Tibial artery (tissue), 4 donors: ENCODE measurements at regions not wholly inside any gene's neighbourhood (a gene's known extent, or its start where the extent isn't known, plus 50 kb on each side); places are given as distances from the start of the nearest gene placed in this dataset.

Source experiments
- DNase-seq, 2 donors: peaks; one replicate each; pipeline ENCODE4 v3.0.0-alpha.2; 2019
- H3K27ac ChIP-seq, 2 donors: fragments of 200-600 bp; sonication (generic) in 1 of 2; 1 replicate in 1 of 2; 2 replicates in 1 of 2; pipeline ENCODE4 v1.5.1; 2018 to 2019; ENCODE audit warnings: mild to moderate bottlenecking in 1 of 2
- H3K27me3 ChIP-seq, 2 donors: fragments of 200-600 bp; sonication (generic) in 1 of 2; one replicate each; pipeline versions ENCODE4 v1.5.1 to v1.6.0; 2016 to 2019
- H3K36me3 ChIP-seq, 3 donors: fragments of 200-600 bp; sonication (generic) in 2 of 3; one replicate each; pipeline ENCODE4 v1.5.1; 2016 to 2019; ENCODE audit warnings: mild to moderate bottlenecking in 2 of 3
- H3K4me1 ChIP-seq, 4 donors: fragments of 200-600 bp; sonication (generic) in 2 of 4; 1 replicate in 3 of 4; 2 replicates in 1 of 4; pipeline ENCODE4 v1.5.1; 2016 to 2019
- H3K4me3 ChIP-seq, 2 donors: fragments of 200-600 bp; sonication (generic) in 1 of 2; 1 replicate in 1 of 2; 2 replicates in 1 of 2; pipeline ENCODE4 v1.5.1; 2018 to 2019; ENCODE audit warnings: mild to moderate bottlenecking in 2 of 2
- H3K9me3 ChIP-seq, 3 donors: fragments of 200-600 bp; sonication (generic) in 1 of 3; one replicate each; pipeline ENCODE4 v1.5.1; 2016 to 2019
- CTCF ChIP-seq, 2 experiments: fragments of 200-600 bp in 1 of 2; fragments of 450-650 bp in 1 of 2; IDR thresholded peaks; one replicate each; pipeline ENCODE4 v1.5.1; 2017 to 2019; ENCODE audit warnings: antibody characterized with exemption in 2 of 2, mild to moderate bottlenecking in 1 of 2, moderate library complexity in 1 of 2
- intact Hi-C: fragments of 100-400 bp; cut with DNase I; formaldehyde crosslinking; loops from one replicate; pipeline ENCODE4 v1.15.0; 2023; ENCODE audit warnings: low total_unique reads

- no peaks in the 10 kb centered on the region for H3K9me3 ChIP-seq
- H3K27me3 ChIP-seq, result no peaks in the 10 kb centered on the region
- H3K4me3 ChIP-seq, result no peak overlapping the region
- TF ChIP-seq CTCF (IDR thresholded peaks at IDR 0.05), result no peak
- no peaks in the 10 kb centered on the region for H3K36me3 ChIP-seq
- H3K27ac ChIP-seq, result no peak overlapping the region
- H3K4me1 ChIP-seq, result no peaks in the 10 kb centered on the region
- intact Hi-C loops, result no loop called here
- DNase-seq, result no peak
Observed at GRCh38 chr4:180587379-180587778, 1655.8 kb upstream of the TENM3 start.

GRCh38 chr4:180589575-180589974 is 1653.6 kb upstream of the TENM3 start:
- Histone ChIP-seq H3K4me3 (no peak overlapping the region), H3K9me3 (no peaks in the 10 kb centered on the region), H3K4me1 (no peaks in the 10 kb centered on the region), H3K27ac (no peak overlapping the region), H3K27me3 (no peaks in the 10 kb centered on the region), H3K36me3 (no peaks in the 10 kb centered on the region)
- no peak for DNase-seq
- intact Hi-C loops, result no loop called here
- no peak for TF ChIP-seq CTCF (IDR thresholded peaks at IDR 0.05)

GRCh38 chr4:180596888-180597483 is 1646.2 kb upstream of the TENM3 start:
- Histone ChIP-seq H3K27ac (no peak overlapping the region), H3K36me3 (no peaks in the 10 kb centered on the region), H3K4me3 (no peak overlapping the region), H3K4me1 (no peaks in the 10 kb centered on the region), H3K27me3 (no peaks in the 10 kb centered on the region), H3K9me3 (no peaks in the 10 kb centered on the region)
- intact Hi-C loops, result no loop called here
- DNase-seq, result no peak
- no peak for TF ChIP-seq CTCF (IDR thresholded peaks at IDR 0.05)

GRCh38 chr4:180598281-180598680 is 1644.9 kb upstream of the TENM3 start:
- Histone ChIP-seq H3K27ac (no peak overlapping the region), H3K27me3 (no peaks in the 10 kb centered on the region), H3K4me1 (no peaks in the 10 kb centered on the region), H3K4me3 (no peak overlapping the region), H3K36me3 (no peaks in the 10 kb centered on the region), H3K9me3 (no peaks in the 10 kb centered on the region)
- intact Hi-C loops, result no loop called here
- DNase-seq, result no peak
- TF ChIP-seq CTCF (IDR thresholded peaks at IDR 0.05), result no peak

- Histone ChIP-seq H3K27ac (no peak overlapping the region), H3K4me1 (no peaks in the 10 kb centered on the region), H3K27me3 (no peaks in the 10 kb centered on the region), H3K36me3 (no peaks in the 10 kb centered on the region), H3K9me3 (no peaks in the 10 kb centered on the region), H3K4me3 (no peak overlapping the region)
- DNase-seq, result no peak
- intact Hi-C loops, result no loop called here
- TF ChIP-seq CTCF (IDR thresholded peaks at IDR 0.05), result no peak
Observed at GRCh38 chr4:180603791-180604190, 1639.4 kb upstream of the TENM3 start.

GRCh38 chr4:180610324-180610723 is 1632.9 kb upstream of the TENM3 start:
- TF ChIP-seq CTCF (IDR thresholded peaks at IDR 0.05), result no peak
- no peak for DNase-seq
- intact Hi-C loops, result no loop called here
- H3K4me1 ChIP-seq, result no peaks in the 10 kb centered on the region
- H3K27ac ChIP-seq, result no peak overlapping the region
- H3K4me3 ChIP-seq, result no peak overlapping the region
- no peaks in the 10 kb centered on the region for H3K9me3 ChIP-seq
- no peaks in the 10 kb centered on the region for H3K36me3 ChIP-seq
- no peaks in the 10 kb centered on the region for H3K27me3 ChIP-seq
